Heart left ventricle (tissue), 16 donors: ENCODE measurements at regions not wholly inside any gene's neighbourhood (a gene's known extent, or its start where the extent isn't known, plus 50 kb on each side); places are given as distances from the start of the nearest gene placed in this dataset.

ENCODE experiments used
- ATAC-seq, 4 donors: fragments of 200-7000 bp; cut with Tn5 transposase; one replicate each; pipeline ENCODE4 v1.9.1; 2020 to 2022; ENCODE audit warnings: moderate library complexity in 4 of 4, mild to moderate bottlenecking in 3 of 4, moderate number of reproducible peaks in 1 of 4
- DNase-seq, 5 donors: peaks; one replicate each; pipeline ENCODE4 v3.0.0-alpha.2; 2020
- H3K27ac ChIP-seq, 12 donors: fragments of 200-600 bp; sonication (generic) in 4 of 12; one replicate each; pipeline versions ENCODE4 v1.5.0 to v1.8.0; 2016 to 2022; ENCODE audit warnings: mild to moderate bottlenecking in 2 of 12
- H3K27me3 ChIP-seq, 9 donors: fragments of 200-600 bp; sonication (generic) in 2 of 9; one replicate each; pipeline versions ENCODE4 v1.5.1 to v1.8.0; 2016 to 2022; ENCODE audit warnings: mild to moderate bottlenecking in 3 of 9
- H3K36me3 ChIP-seq, 9 donors: fragments of 200-600 bp; sonication (generic) in 2 of 9; one replicate each; pipeline versions ENCODE4 v1.5.0 to v1.8.0; 2018 to 2022; ENCODE audit warnings: mild to moderate bottlenecking in 2 of 9
- H3K4me1 ChIP-seq, 12 donors: fragments of 200-600 bp; sonication (generic) in 4 of 12; one replicate each; pipeline versions ENCODE4 v1.5.0 to v1.8.0; 2016 to 2022; ENCODE audit warnings: mild to moderate bottlenecking in 3 of 12
- H3K4me3 ChIP-seq, 12 donors: fragments of 200-600 bp; sonication (generic) in 4 of 12; one replicate each; pipeline versions ENCODE4 v1.5.0 to v1.8.0; 2017 to 2022; ENCODE audit warnings: mild to moderate bottlenecking in 9 of 12, moderate library complexity in 4 of 12
- H3K9me3 ChIP-seq, 12 donors: fragments of 200-600 bp; sonication (generic) in 4 of 12; one replicate each; pipeline versions ENCODE4 v1.5.0 to v1.8.0; 2016 to 2022; ENCODE audit warnings: mild to moderate bottlenecking in 1 of 12
- POLR2A ChIP-seq, 2 donors: fragments of 450-650 bp; IDR thresholded peaks; one replicate each; pipeline ENCODE4 v1.6.1; 2017; ENCODE audit warnings: antibody characterized with exemption in 2 of 2, mild to moderate bottlenecking in 2 of 2, moderate library complexity in 2 of 2
- WGBS, 4 donors: extraction: QIAGEN DNeasy Blood & Tissue Kit in 2 of 4; methylation state at CpG; one replicate each; pipeline versions ENCODE4 v1.1.5 to v1.1.7; 2013 to 2018; 5-methylcytosine and 5-hydroxymethylcytosine counted together
- intact Hi-C, 10 donors: fragments of 100-400 bp; cut with DNase I; formaldehyde crosslinking; loops; one replicate each; pipeline versions ENCODE4 v1.11.1 to v1.14.2; 2022
- TF ChIP-seq, protein P1 (sequence below), 12 donors: fragments of 200-600 bp; sonication (generic) in 4 of 12; IDR thresholded peaks; one replicate each; pipeline versions ENCODE4 v1.5.0 to v1.8.0; 2018 to 2022; ENCODE audit warnings: antibody characterized with exemption in 12 of 12, mild to moderate bottlenecking in 5 of 12
- donor health status: ischemic (EF 13 %, LVEDD 7.1; RV severe dilation, severe dysfunction).
- donor health status: healthy with polysubstance abuse.
- donor health status: DM: no; HTN: yes; CAD: no.
- donor health status: DM: no; HTN: no; CAD: no.
- donor health status: ischemic (EF 25% LVEDD 6.9; RV normal size, moderate dysfunction).
- donor health status: ischemic (EF 25% LVEDD 5.7; RV mildly dilated, moderate dysfunction).
- donor health status: healthy.
- donor health status: DM: yes; HTN: yes; CAD: no.
- donor health status: ischemic (EF 35%, LVEDD 5.7; RV mildly dilated, moderate dysfunction).
- donor health status: nonischemic (EF 11% LVEDD 7.7; RV severe dilation, severe dysfunction).
- donor health status: DM: yes; HTN: yes; CAD: no.
- donor health status: PGD.
- donor health status: ischemic (EF 29% LVEDD 5.4; RV normal size, mild dysfunction).
- donor health status: nonischemic (EF 23%, LVEDD 6.1; RV moderate dilation, normal function).

DNA sequence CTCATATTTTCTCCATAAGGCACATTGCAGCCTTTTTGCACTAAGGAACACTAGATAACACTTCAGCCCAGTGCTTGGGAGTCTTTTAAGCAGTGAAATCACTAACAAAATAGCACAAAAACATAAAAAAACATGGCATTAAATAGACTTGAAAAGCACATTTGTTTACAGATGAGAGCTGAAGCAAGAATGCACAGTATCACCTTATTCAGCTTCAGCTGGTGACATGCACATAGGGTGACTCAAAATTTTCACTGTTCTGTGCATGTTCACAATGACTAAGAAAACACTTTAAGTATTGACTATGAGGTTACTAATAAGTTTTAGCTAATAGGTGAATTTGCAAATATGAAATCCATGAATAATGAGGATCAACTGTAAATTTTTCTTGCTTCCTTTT is 293.9 kb upstream of the TARS1 start:
- Histone ChIP-seq H3K9me3 (peaks cover 0 to 4% (median 0%) of the 10 kb centered on the region in 12 donors), H3K4me1 (peaks cover 0 to 11% (median 0%) of the 10 kb centered on the region in 12 donors)

DNA sequence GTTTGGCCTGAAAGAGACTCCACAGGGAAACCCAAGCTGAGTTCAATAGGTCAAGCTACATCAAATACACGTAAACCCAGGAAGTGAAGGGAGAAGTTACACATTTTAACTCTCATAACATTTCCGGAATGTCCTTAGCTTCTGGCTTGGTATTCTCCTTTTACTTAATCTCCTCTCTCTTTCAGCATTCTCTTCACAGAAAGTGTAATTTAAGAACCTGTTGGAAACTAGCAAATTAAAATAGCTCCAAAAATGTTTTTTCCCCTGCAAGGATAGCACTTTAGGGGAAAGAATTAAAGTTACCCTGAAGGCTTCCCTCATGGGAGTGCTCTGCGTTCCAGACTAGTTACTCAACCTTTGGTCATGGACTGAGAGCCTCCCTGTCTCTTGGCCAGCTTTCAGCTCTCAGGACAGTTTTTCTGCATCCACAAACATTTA is 292.7 kb upstream of the TARS1 start:
- peaks cover 0 to 8% (median 0%) of the 10 kb centered on the region in 12 donors for H3K9me3 ChIP-seq
- TF ChIP-seq, protein P1, sequence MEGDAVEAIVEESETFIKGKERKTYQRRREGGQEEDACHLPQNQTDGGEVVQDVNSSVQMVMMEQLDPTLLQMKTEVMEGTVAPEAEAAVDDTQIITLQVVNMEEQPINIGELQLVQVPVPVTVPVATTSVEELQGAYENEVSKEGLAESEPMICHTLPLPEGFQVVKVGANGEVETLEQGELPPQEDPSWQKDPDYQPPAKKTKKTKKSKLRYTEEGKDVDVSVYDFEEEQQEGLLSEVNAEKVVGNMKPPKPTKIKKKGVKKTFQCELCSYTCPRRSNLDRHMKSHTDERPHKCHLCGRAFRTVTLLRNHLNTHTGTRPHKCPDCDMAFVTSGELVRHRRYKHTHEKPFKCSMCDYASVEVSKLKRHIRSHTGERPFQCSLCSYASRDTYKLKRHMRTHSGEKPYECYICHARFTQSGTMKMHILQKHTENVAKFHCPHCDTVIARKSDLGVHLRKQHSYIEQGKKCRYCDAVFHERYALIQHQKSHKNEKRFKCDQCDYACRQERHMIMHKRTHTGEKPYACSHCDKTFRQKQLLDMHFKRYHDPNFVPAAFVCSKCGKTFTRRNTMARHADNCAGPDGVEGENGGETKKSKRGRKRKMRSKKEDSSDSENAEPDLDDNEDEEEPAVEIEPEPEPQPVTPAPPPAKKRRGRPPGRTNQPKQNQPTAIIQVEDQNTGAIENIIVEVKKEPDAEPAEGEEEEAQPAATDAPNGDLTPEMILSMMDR (IDR thresholded peaks at IDR 0.05): no peak
- no peak for TF ChIP-seq POLR2A (IDR thresholded peaks at IDR 0.05)
- H3K27me3 ChIP-seq: no peaks in the 10 kb centered on the region
- peak in 3 of 4 donors; percentile 74 to 91 (median 81) for ATAC-seq
- H3K27ac ChIP-seq: peak overlapping the region in 5 of 12 donors; percentile 1 to 39 (median 33)
- no peaks in the 10 kb centered on the region for H3K36me3 ChIP-seq
- 49 to 65% (median 57%) methylated on average over 3 of the region's 3 CpGs for WGBS, 4 donors
- peak in 4 of 5 donors; percentile 25 to 62 (median 50) for DNase-seq
- H3K4me1 ChIP-seq: peaks cover 0 to 11% (median 0%) of the 10 kb centered on the region in 12 donors
- intact Hi-C loops: no loop called here
- no peak overlapping the region for H3K4me3 ChIP-seq

More for the DNA sequence above, 293.9 kb upstream of the TARS1 start:
- Histone ChIP-seq H3K36me3 (no peaks in the 10 kb centered on the region), H3K4me3 (no peak overlapping the region), H3K27me3 (no peaks in the 10 kb centered on the region), H3K27ac (no peak overlapping the region)
- intact Hi-C loops: no loop called here
- no peak for TF ChIP-seq POLR2A (IDR thresholded peaks at IDR 0.05)
- TF ChIP-seq, protein P1 (IDR thresholded peaks at IDR 0.05): no peak
- no peak for ATAC-seq
- no peak for DNase-seq

DNA sequence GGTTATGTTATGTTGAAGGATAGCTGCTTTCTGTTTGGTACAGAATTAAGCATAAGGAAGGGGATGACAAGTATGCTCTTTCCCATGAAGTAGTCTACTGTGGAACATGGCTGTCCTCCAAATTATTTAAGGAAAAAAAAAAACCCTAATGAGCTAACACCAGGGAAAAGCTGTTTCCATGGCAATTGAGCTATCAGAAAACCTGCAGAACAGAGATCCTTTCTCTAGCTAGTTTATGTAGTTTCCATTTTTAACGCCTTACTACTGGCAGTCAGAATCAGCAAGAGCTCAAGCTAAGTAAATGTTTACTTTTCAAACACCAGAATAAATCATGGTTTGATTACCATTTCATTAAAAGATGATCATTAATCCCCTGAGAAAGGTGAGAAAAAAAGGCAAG is 287.4 kb upstream of the TARS1 start:
- DNase-seq (no peak), ATAC-seq (no peak)
- intact Hi-C loops: no loop called here
- Histone ChIP-seq H3K36me3 (no peaks in the 10 kb centered on the region), H3K4me1 (peaks cover 0 to 4% (median 0%) of the 10 kb centered on the region in 12 donors), H3K9me3 (peaks cover 0 to 8% (median 0%) of the 10 kb centered on the region in 12 donors), H3K27ac (no peak overlapping the region), H3K4me3 (no peak overlapping the region), H3K27me3 (no peaks in the 10 kb centered on the region)
- 43 to 47% (median 46%) methylated on average over 1 of the region's 1 CpG for WGBS, 4 donors
- TF ChIP-seq, protein P1 (IDR thresholded peaks at IDR 0.05): no peak
- no peak for TF ChIP-seq POLR2A (IDR thresholded peaks at IDR 0.05)

DNA sequence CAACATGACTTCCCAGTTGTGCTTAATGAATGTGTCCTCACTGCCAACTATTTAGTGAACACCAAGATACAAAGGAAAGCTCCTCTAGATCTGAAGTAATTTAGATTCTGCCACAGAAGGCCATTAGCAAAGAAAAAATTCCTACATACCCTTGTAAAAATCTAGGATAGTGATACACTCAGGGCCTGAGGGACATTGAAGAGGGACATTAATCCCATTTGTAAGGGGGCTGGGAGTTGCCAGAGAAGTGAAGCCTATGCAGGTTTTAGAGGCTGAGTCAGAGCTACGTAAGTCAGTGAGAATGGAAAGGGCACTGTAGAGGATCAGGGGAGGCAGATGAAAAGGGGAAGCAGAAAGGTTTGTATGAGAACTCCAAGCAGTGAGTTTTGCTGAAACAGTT is 286.9 kb upstream of the TARS1 start:
- Histone ChIP-seq H3K9me3 (peaks cover 0 to 8% (median 0%) of the 10 kb centered on the region in 12 donors), H3K27me3 (no peaks in the 10 kb centered on the region), H3K36me3 (no peaks in the 10 kb centered on the region), H3K27ac (no peak overlapping the region), H3K4me3 (no peak overlapping the region), H3K4me1 (no peaks in the 10 kb centered on the region)
- WGBS, 4 donors: 85 to 95% (median 88%) methylated on average over 1 of the region's 1 CpG
- no peak for DNase-seq
- ATAC-seq: no peak
- intact Hi-C loops: no loop called here
- TF ChIP-seq, protein P1 (IDR thresholded peaks at IDR 0.05): no peak
- no peak for TF ChIP-seq POLR2A (IDR thresholded peaks at IDR 0.05)
